Heart right ventricle (tissue), 16 donors: ENCODE measurements at regions not wholly inside any gene's neighbourhood (a gene's known extent, or its start where the extent isn't known, plus 50 kb on each side); places are given as distances from the start of the nearest gene placed in this dataset.

Experiments
- ATAC-seq, 8 donors: fragments of 200-7000 bp; cut with Tn5 transposase; one replicate each; pipeline ENCODE4 v1.9.1; 2020; ENCODE audit warnings: mild to moderate bottlenecking in 8 of 8, moderate library complexity in 8 of 8, moderate number of reproducible peaks in 1 of 8
- DNase-seq, 2 donors: peaks; one replicate each; pipeline ENCODE4 v3.0.0-alpha.2; 2020
- H3K27ac ChIP-seq, 10 donors: fragments of 200-600 bp; sonication (generic) in 2 of 10; one replicate each; pipeline versions ENCODE4 v1.5.0 to v1.8.0; 2020 to 2022; ENCODE audit warnings: mild to moderate bottlenecking in 3 of 10
- H3K27me3 ChIP-seq, 7 donors: fragments of 200-600 bp; one replicate each; pipeline ENCODE4 v1.8.0; 2021 to 2022; ENCODE audit warnings: mild to moderate bottlenecking in 2 of 7
- H3K36me3 ChIP-seq, 9 donors: fragments of 200-600 bp; sonication (generic) in 1 of 9; one replicate each; pipeline versions ENCODE4 v1.5.0 to v1.8.0; 2020 to 2022; ENCODE audit warnings: mild to moderate bottlenecking in 2 of 9
- H3K4me1 ChIP-seq, 9 donors: fragments of 200-600 bp; sonication (generic) in 1 of 9; one replicate each; pipeline versions ENCODE4 v1.5.0 to v1.8.0; 2020 to 2022; ENCODE audit warnings: mild to moderate bottlenecking in 4 of 9
- H3K4me3 ChIP-seq, 10 donors: fragments of 200-600 bp; sonication (generic) in 2 of 10; one replicate each; pipeline versions ENCODE4 v1.5.0 to v1.8.0; 2020 to 2022; ENCODE audit warnings: mild to moderate bottlenecking in 7 of 10, moderate library complexity in 2 of 10
- H3K9me3 ChIP-seq, 11 donors: fragments of 200-600 bp in 10 of 11; sonication (generic) in 2 of 11; one replicate each; pipeline versions ENCODE4 v1.5.0 to v1.8.0; 2013 to 2022; ENCODE audit warnings: mild to moderate bottlenecking in 2 of 11, control low read depth in 1 of 11, moderate library complexity in 1 of 11
- CTCF ChIP-seq, 9 donors: fragments of 200-600 bp; sonication (generic) in 2 of 9; IDR thresholded peaks; one replicate each; pipeline versions ENCODE4 v1.5.0 to v1.8.0; 2021 to 2022; ENCODE audit warnings: antibody characterized with exemption in 9 of 9, mild to moderate bottlenecking in 5 of 9, moderate library complexity in 1 of 9
- WGBS, 2 donors: extraction: QIAGEN DNeasy Blood & Tissue Kit; methylation state at CpG; one replicate each; pipeline ENCODE4 v1.1.7; 2013; ENCODE audit warnings: inconsistent platforms in 1 of 2; 5-methylcytosine and 5-hydroxymethylcytosine counted together
- intact Hi-C, 10 donors: fragments of 100-400 bp; cut with DNase I; formaldehyde crosslinking; loops; one replicate each; pipeline versions ENCODE4 v1.11.1 to v1.14.2; 2022
- donor health status: Arrhythmogenic right ventricular cardiomyopathy.
- donor health status: ischemic (EF 13 %, LVEDD 7.1; RV severe dilation, severe dysfunction).
- donor health status: healthy with polysubstance abuse.
- donor health status: DM: no; HTN: yes; CAD: no.
- donor health status: DM: no; HTN: no; CAD: no.
- donor health status: ischemic (EF 25% LVEDD 6.9; RV normal size, moderate dysfunction).
- donor health status: ischemic (EF 25% LVEDD 5.7; RV mildly dilated, moderate dysfunction).
- donor health status: healthy.
- donor health status: DM: yes; HTN: yes; CAD: no.
- donor health status: Ischemic cardiomyopathy.
- donor health status: ischemic (EF 35%, LVEDD 5.7; RV mildly dilated, moderate dysfunction).
- donor health status: nonischemic (EF 11% LVEDD 7.7; RV severe dilation, severe dysfunction).
- donor health status: DM: yes; HTN: yes; CAD: no.
- donor health status: PGD.
- donor health status: ischemic (EF 29% LVEDD 5.4; RV normal size, mild dysfunction).
- donor health status: nonischemic (EF 23%, LVEDD 6.1; RV moderate dilation, normal function).

- intact Hi-C loops = no loop called here
- Histone ChIP-seq H3K4me1 (no peaks in the 10 kb centered on the region), H3K4me3 (no peak overlapping the region), H3K36me3 (no peaks in the 10 kb centered on the region), H3K27me3 (no peaks in the 10 kb centered on the region), H3K27ac (no peak overlapping the region), H3K9me3 (peaks cover 0 to 6% (median 0%) of the 10 kb centered on the region in 11 donors)
- DNase-seq (no peak), ATAC-seq (no peak)
- no peak for TF ChIP-seq CTCF (IDR thresholded peaks at IDR 0.05)
- 79 to 82% methylated on average over 5 of the region's 5 CpGs for WGBS, 2 donors
Measured at GRCh38 chr11:82527081-82527584, 206.5 kb downstream of the FAM181B start.

- Histone ChIP-seq H3K9me3 (no peaks in the 10 kb centered on the region), H3K4me1 (peaks cover 0 to 5% (median 0%) of the 10 kb centered on the region in 9 donors), H3K36me3 (no peaks in the 10 kb centered on the region), H3K27me3 (no peaks in the 10 kb centered on the region), H3K4me3 (no peak overlapping the region), H3K27ac (no peak overlapping the region)
- TF ChIP-seq CTCF (IDR thresholded peaks at IDR 0.05) = no peak
- intact Hi-C loops = no loop called here
- ATAC-seq (no peak), DNase-seq (no peak)
- 51 to 64% methylated on average over 4 of the region's 4 CpGs for whole genome bisulfite sequencing, 2 donors
Measured at GRCh38 chr11:82523141-82523540, 210.5 kb downstream of the FAM181B start.

GRCh38 chr11:82521427-82521826 is 212.2 kb downstream of the FAM181B start:
- ATAC-seq (peak in 7 of 8 donors; percentile 37 to 76 (median 63)), DNase-seq (peak in 1 of 2 donors; percentile 25)
- H3K36me3 ChIP-seq = no peaks in the 10 kb centered on the region
- intact Hi-C loops = no loop called here
- H3K4me1 ChIP-seq = peaks cover 0 to 5% (median 0%) of the 10 kb centered on the region in 9 donors
- WGBS, 2 donors = 30 to 45% methylated on average over 3 of the region's 3 CpGs
- no peaks in the 10 kb centered on the region for H3K27me3 ChIP-seq
- no peak overlapping the region for H3K4me3 ChIP-seq
- TF ChIP-seq CTCF (IDR thresholded peaks at IDR 0.05) = no peak
- H3K9me3 ChIP-seq = no peaks in the 10 kb centered on the region
- no peak overlapping the region for H3K27ac ChIP-seq

- Histone ChIP-seq H3K36me3 (no peaks in the 10 kb centered on the region), H3K4me3 (no peak overlapping the region), H3K27me3 (peaks cover 0 to 4% (median 0%) of the 10 kb centered on the region in 7 donors), H3K27ac (no peak overlapping the region), H3K9me3 (no peaks in the 10 kb centered on the region), H3K4me1 (no peaks in the 10 kb centered on the region)
- no peak for TF ChIP-seq CTCF (IDR thresholded peaks at IDR 0.05)
- DNase-seq (no peak), ATAC-seq (no peak)
- WGBS, 2 donors = 25 to 34% methylated on average over 6 of the region's 6 CpGs
- intact Hi-C loops = no loop called here
Measured at GRCh38 chr11:82507288-82507687, 226.4 kb downstream of the FAM181B start.
